ENCODE measurements at regions not wholly inside any gene's neighbourhood (a gene's known extent, or its start where the extent isn't known, plus 50 kb on each side); places are given as distances from the start of the nearest gene placed in this dataset.

DNA sequence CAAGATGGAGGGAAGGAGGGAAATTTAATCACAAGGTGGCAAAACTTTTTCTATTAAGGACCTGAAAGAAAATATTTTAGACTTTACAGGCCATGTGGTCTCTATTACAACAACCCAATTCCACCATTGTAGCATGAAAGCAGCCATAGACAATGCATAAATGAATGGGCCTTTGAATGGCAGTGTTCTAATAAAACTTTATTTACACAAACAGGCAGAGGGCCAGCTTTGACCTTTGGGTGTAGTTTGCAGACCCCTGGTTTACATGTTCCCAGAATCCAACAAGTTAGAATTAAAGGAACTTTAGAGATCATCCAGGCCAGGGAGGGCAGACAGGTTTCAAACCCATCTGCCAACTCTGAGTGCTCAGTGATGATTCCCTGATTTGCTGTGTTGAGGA is 95.2 kb downstream of the BANF2 start:
- no peak for TF ChIP-seq CTCF (IDR thresholded peaks at IDR 0.05 in 8 of 11, conservative IDR thresholded peaks at IDR 0.05 in 3 of 11)
- no peak for TF ChIP-seq POLR2AphosphoS5 (IDR thresholded peaks at IDR 0.05)
